ENCODE measurements at regions not wholly inside any gene's neighbourhood (a gene's known extent, or its start where the extent isn't known, plus 50 kb on each side); places are given as distances from the start of the nearest gene placed in this dataset.

DNA sequence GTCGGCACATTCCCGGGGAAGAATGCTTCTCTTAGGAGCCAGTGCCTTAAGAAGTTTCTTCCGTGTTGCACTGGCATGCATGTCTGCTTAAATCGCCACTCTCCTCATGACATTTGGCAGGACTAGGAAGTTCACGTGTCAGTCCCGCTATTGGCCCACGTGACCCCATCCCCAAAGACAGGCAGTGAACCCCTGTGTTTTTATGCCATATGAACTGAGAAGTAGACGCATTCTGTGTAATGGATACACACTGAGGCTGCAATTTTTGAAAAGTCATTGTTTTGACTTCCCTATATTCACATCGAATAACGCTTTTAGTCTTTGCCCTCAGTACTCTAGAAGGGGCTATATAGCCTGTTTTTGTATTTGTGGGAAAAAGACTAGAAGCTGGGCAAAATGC is 125.6 kb upstream of the TBL1XR1 start:
- Mint-ChIP-seq H3K9me3 (ENCODE audit: unreplicated experiment) (no peaks in the 10 kb centered on the region), H3K27me3 (ENCODE audit: insufficient read depth, unreplicated experiment) (no peaks in the 10 kb centered on the region), H3K36me3 (ENCODE audit: insufficient read depth, unreplicated experiment) (no peaks in the 10 kb centered on the region), H3K27ac (ENCODE audit: unreplicated experiment) (no peak overlapping the region), H3K4me1 (ENCODE audit: low read depth, unreplicated experiment) (peaks cover 8% of the 10 kb centered on the region), H3K4me3 (ENCODE audit: unreplicated experiment) (no peak overlapping the region)
- Histone ChIP-seq H3K4me3 (ENCODE audit: low read depth, low read length) (no peak overlapping the region), H3K27me3 (replicated peaks; ENCODE audit: control insufficient read depth, insufficient read depth, low read length) (no peaks in the 10 kb centered on the region), H3K4me1 (no peaks in the 10 kb centered on the region; the same call in 1 of the 2 replicates), H3K36me3 (ENCODE audit: control insufficient read depth, insufficient read depth, low read length) (no peaks in the 10 kb centered on the region), H3K9me3 (no peaks in the 10 kb centered on the region; the same call in 1 of the 2 replicates)
- TF ChIP-seq CTCF (IDR thresholded peaks at IDR 0.05; ENCODE audit: insufficient read depth in 1 of 2, low read depth in 1 of 2, low read length in 1 of 2, severe bottlenecking in 1 of 2, unreplicated experiment in 1 of 2) = no peak
- POLR2A ChIA-PET = no interaction called here
- intact Hi-C loops (cut with micrococcal nuclease; ENCODE audit: unreplicated experiment) = no loop called here
- CTCF ChIA-PET = no interaction called here
- DNase-seq = no peak
- BruUV-seq (replicated peaks) = no TSS peak

DNA sequence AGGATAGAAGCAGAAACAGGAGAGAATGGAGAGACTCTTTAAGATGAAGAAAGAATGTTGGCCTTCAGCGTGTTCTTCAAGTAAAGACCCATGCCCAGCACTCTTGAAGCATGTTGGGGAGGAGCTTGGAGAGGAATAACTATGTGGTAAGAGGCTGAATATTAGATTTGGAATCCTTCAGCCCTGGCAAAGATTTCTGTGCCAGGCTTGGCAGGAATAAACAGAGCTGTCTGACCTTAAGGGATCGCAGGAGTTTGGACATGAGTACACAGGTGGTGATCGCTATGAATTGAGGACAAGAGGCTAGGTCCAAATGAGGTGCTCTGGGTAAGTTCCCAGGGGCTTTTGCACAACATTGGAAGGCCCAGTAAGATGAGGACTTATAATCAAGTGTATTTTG is 132.6 kb upstream of the TBL1XR1 start:
- no peaks in the 10 kb centered on the region for H3K27me3 ChIP-seq (replicated peaks; ENCODE audit: control insufficient read depth, insufficient read depth, low read length)
- Mint-ChIP-seq H3K9me3 (ENCODE audit: unreplicated experiment) (no peaks in the 10 kb centered on the region), H3K4me3 (ENCODE audit: unreplicated experiment) (no peak overlapping the region), H3K4me1 (ENCODE audit: low read depth, unreplicated experiment) (no peaks in the 10 kb centered on the region), H3K27me3 (ENCODE audit: insufficient read depth, unreplicated experiment) (no peaks in the 10 kb centered on the region), H3K27ac (ENCODE audit: unreplicated experiment) (no peak overlapping the region), H3K36me3 (ENCODE audit: insufficient read depth, unreplicated experiment) (no peaks in the 10 kb centered on the region)
- H3K4me3 ChIP-seq (ENCODE audit: low read depth, low read length) = no peak overlapping the region
- CTCF ChIA-PET = no interaction called here
- intact Hi-C loops (cut with micrococcal nuclease; ENCODE audit: unreplicated experiment) = no loop called here
- POLR2A ChIA-PET = no interaction called here
- H3K36me3 ChIP-seq (ENCODE audit: control insufficient read depth, insufficient read depth, low read length) = no peaks in the 10 kb centered on the region
- no peak for TF ChIP-seq CTCF (IDR thresholded peaks at IDR 0.05; ENCODE audit: insufficient read depth in 1 of 2, low read depth in 1 of 2, low read length in 1 of 2, severe bottlenecking in 1 of 2, unreplicated experiment in 1 of 2)
- no peaks in the 10 kb centered on the region for H3K4me1 ChIP-seq
- no peak for DNase-seq
- no TSS peak for BruUV-seq (replicated peaks)
- H3K9me3 ChIP-seq = no peaks in the 10 kb centered on the region

DNA sequence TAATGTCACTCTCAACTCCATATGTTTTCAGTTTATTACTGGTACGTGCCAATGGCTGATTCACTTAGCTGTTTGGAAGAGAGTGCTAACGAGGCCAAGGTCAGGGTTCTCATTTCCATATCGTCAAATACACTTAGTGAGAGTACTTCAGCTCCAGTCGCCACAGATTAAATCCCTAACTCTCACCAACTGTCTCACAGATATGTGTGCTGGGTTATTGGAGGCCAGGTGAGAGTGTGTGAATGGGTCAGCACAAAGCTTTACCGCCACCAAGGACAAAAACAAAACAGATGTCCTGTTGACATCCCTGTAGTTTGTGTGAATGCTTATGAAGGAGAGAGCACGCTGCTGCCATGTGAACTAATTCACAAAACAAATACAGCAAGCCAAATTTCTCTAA is 133.5 kb upstream of the TBL1XR1 start:
- no peaks in the 10 kb centered on the region for H3K4me1 Mint-ChIP-seq (ENCODE audit: low read depth, unreplicated experiment)
- Histone ChIP-seq H3K4me1 (no peaks in the 10 kb centered on the region), H3K4me3 (ENCODE audit: low read depth, low read length) (no peak overlapping the region), H3K27me3 (replicated peaks; ENCODE audit: control insufficient read depth, insufficient read depth, low read length) (no peaks in the 10 kb centered on the region), H3K36me3 (ENCODE audit: control insufficient read depth, insufficient read depth, low read length) (no peaks in the 10 kb centered on the region), H3K9me3 (no peaks in the 10 kb centered on the region)
- no peak overlapping the region for H3K27ac Mint-ChIP-seq (ENCODE audit: unreplicated experiment)
- intact Hi-C loops (cut with micrococcal nuclease; ENCODE audit: unreplicated experiment) = no loop called here
- no peak for TF ChIP-seq CTCF (IDR thresholded peaks at IDR 0.05; ENCODE audit: insufficient read depth in 1 of 2, low read depth in 1 of 2, low read length in 1 of 2, severe bottlenecking in 1 of 2, unreplicated experiment in 1 of 2)
- no TSS peak for BruUV-seq (replicated peaks)
- no peak overlapping the region for H3K4me3 Mint-ChIP-seq (ENCODE audit: unreplicated experiment)
- ChIA-PET CTCF (interaction anchor here (0.6 kb wide), 1 partner anchor 11 kb away, joined by 5 read pairs; no protein-coding TSS in a partner anchor), POLR2A (no interaction called here)
- no peaks in the 10 kb centered on the region for H3K36me3 Mint-ChIP-seq (ENCODE audit: insufficient read depth, unreplicated experiment)
- no peaks in the 10 kb centered on the region for H3K27me3 Mint-ChIP-seq (ENCODE audit: insufficient read depth, unreplicated experiment)
- H3K9me3 Mint-ChIP-seq (ENCODE audit: unreplicated experiment) = no peaks in the 10 kb centered on the region
- DNase-seq = no peak

Data from Caco-2 (cell line).